B cell (primary cell): ENCODE measurements at regions not wholly inside any gene's neighbourhood (a gene's known extent, or its start where the extent isn't known, plus 50 kb on each side); places are given as distances from the start of the nearest gene placed in this dataset.

ENCODE experiments used
- ATAC-seq: fragments of 200-7000 bp; cut with Tn5 transposase; one replicate; pipeline ENCODE4 v1.10.0; 2021; ENCODE audit warnings: low read depth, mild to moderate bottlenecking, moderate number of reproducible peaks, moderate library complexity
- CTCF ChIA-PET: fragments of 350-600 bp; sonication (Branson Sonifier 250); formaldehyde crosslinking; loops from one replicate; lab custom pipeline; 2021; ENCODE audit warnings: antibody characterized with exemption, inconsistent platforms; lab: Charles Lee
- POLR2A ChIA-PET: fragments of 350-600 bp; sonication (Branson Sonifier 250); formaldehyde crosslinking; loops from one replicate; lab custom pipeline; 2021; ENCODE audit warnings: antibody characterized with exemption; lab: Charles Lee
- DNase-seq: peaks from one replicate; pipeline ENCODE4 v3.0.0; 2013
- H2AFZ ChIP-seq: 2 replicates; pipeline ENCODE4 v1.6.1; 2012; ENCODE audit warnings: mild to moderate bottlenecking, low read depth, low read length; ENCODE audit not compliant: insufficient read depth, poor library complexity, severe bottlenecking
- H3K27ac ChIP-seq, 2 donors: 1 replicate in 1 of 2; 2 replicates in 1 of 2; pipeline ENCODE4 v1.5.1; 2012 to 2013; ENCODE audit warnings: low read length in 2 of 2, mild to moderate bottlenecking in 2 of 2, moderate library complexity in 1 of 2
- H3K27me3 ChIP-seq, 4 experiments: fragments of 200-600 bp in 1 of 4; sonication (generic) in 1 of 4; replicated peaks in 1 of 4; 1 replicate in 2 of 4; 2 replicates in 2 of 4; pipeline versions ENCODE4 v1.6.1 to v1.7.0; 2013 to 2016; ENCODE audit warnings: low read length in 3 of 4, mild to moderate bottlenecking in 2 of 4, mixed read lengths in 1 of 4, moderate library complexity in 1 of 4; ENCODE audit not compliant: insufficient read depth in 4 of 4, control insufficient read depth in 3 of 4; ENCODE audit errors: control extremely low read depth in 1 of 4
- H3K36me3 ChIP-seq, 2 experiments: replicated peaks in 1 of 2; 1 replicate in 1 of 2; 2 replicates in 1 of 2; pipeline versions ENCODE4 v1.6.1 to v1.7.1; 2013; ENCODE audit warnings: low read length in 1 of 2; ENCODE audit not compliant: insufficient read depth in 2 of 2, control insufficient read depth in 1 of 2; ENCODE audit errors: control extremely low read depth in 1 of 2, extremely low read depth in 1 of 2
- H3K4me1 ChIP-seq, 2 donors: fragments of 200-600 bp in 1 of 2; sonication (generic) in 1 of 2; 1 replicate in 1 of 2; 2 replicates in 1 of 2; pipeline versions ENCODE4 v1.5.1 to v1.6.1; 2013 to 2017; ENCODE audit warnings: low read length in 2 of 2; ENCODE audit not compliant: control insufficient read depth in 2 of 2, insufficient read depth in 2 of 2
- H3K4me2 ChIP-seq: replicated peaks from 2 replicates; pipeline ENCODE3; 2012; ENCODE audit warnings: mild to moderate bottlenecking, low read depth, low read length; ENCODE audit not compliant: poor library complexity, severe bottlenecking
- H3K4me3 ChIP-seq, 5 experiments: fragments of 200-600 bp in 1 of 5; sonication (generic) in 1 of 5; 1 replicate in 3 of 5; 2 replicates in 2 of 5; pipeline versions ENCODE4 v1.5.1 to v1.7.0; 2011 to 2016; ENCODE audit warnings: low read length in 4 of 5, mild to moderate bottlenecking in 4 of 5, low read depth in 2 of 5, control low read depth in 1 of 5, moderate library complexity in 1 of 5; ENCODE audit not compliant: insufficient read depth in 1 of 5; ENCODE audit errors: control extremely low read depth in 1 of 5, extremely low read depth in 1 of 5
- H3K79me2 ChIP-seq: fragments of 200-600 bp; sonication (generic); one replicate; pipeline ENCODE4 v1.6.0; 2016; ENCODE audit warnings: low read length; ENCODE audit not compliant: control insufficient read depth, insufficient read depth
- H3K9ac ChIP-seq: fragments of 200-600 bp; sonication (generic); 2 replicates; pipeline ENCODE4 v1.6.1; 2017; ENCODE audit warnings: mild to moderate bottlenecking, low read length, moderate library complexity
- H3K9me3 ChIP-seq, 3 donors: one replicate each; pipeline versions ENCODE4 v1.6.1 to v1.7.1; 2013; ENCODE audit warnings: low read length in 2 of 3; ENCODE audit not compliant: control insufficient read depth in 2 of 3, insufficient read depth in 1 of 3; ENCODE audit errors: control extremely low read depth in 1 of 3
- H4K20me1 ChIP-seq: 2 replicates; pipeline ENCODE4 v1.6.0; 2012; ENCODE audit warnings: mild to moderate bottlenecking, low read length; ENCODE audit not compliant: insufficient read depth, control insufficient read depth, poor library complexity, severe bottlenecking
- H3K27ac Mint-ChIP-seq: one replicate; pipeline ENCODE4 v1.8.0; 2021; ENCODE audit warnings: mixed read lengths
- H3K27me3 Mint-ChIP-seq: one replicate; pipeline ENCODE4 v1.8.0; 2021; ENCODE audit warnings: mixed read lengths
- H3K4me1 Mint-ChIP-seq: one replicate; pipeline ENCODE4 v1.8.0; 2021; ENCODE audit warnings: mixed read lengths
- H3K4me3 Mint-ChIP-seq: one replicate; pipeline ENCODE4 v1.8.0; 2021; ENCODE audit warnings: mixed read lengths
- H3K9me3 Mint-ChIP-seq: one replicate; pipeline ENCODE4 v1.8.0; 2022; ENCODE audit warnings: mixed read lengths; ENCODE audit not compliant: insufficient read depth
- CTCF ChIP-seq: fragments of 200-600 bp; IDR thresholded peaks from one replicate; pipeline ENCODE4 v1.8.0; 2022; ENCODE audit warnings: antibody characterized with exemption, mild to moderate bottlenecking
- EZH2 ChIP-seq: IDR thresholded peaks from 2 replicates; pipeline ENCODE4 v1.6.1; 2012; ENCODE audit warnings: borderline replicate concordance, low read depth, mild to moderate bottlenecking, moderate library complexity, low read length; ENCODE audit not compliant: insufficient read depth, poor library complexity, severe bottlenecking
- WGBS: methylation state at CpG from one replicate; pipeline ENCODE4 v1.1.5; 2013; ENCODE audit warnings: missing lambda C conversion rate; ENCODE audit not compliant: insufficient coverage; 5-methylcytosine and 5-hydroxymethylcytosine counted together
- intact Hi-C: fragments of 100-400 bp; cut with micrococcal nuclease; formaldehyde crosslinking; loops from one replicate; pipeline ENCODE4 v1.10.0; 2022

GRCh38 chr5:39675676-39676075 lies 250.9 kb upstream of the DAB2 start:
- Histone ChIP-seq H3K79me2 (no peaks in the 10 kb centered on the region), H4K20me1 (no peaks in the 10 kb centered on the region), H2AFZ (no peak overlapping the region), H3K4me2 (no peak overlapping the region), H3K9ac (no peak overlapping the region), H3K27ac (no peak overlapping the region), H3K36me3 (no peaks in the 10 kb centered on the region), H3K4me3 (no peak overlapping the region), H3K4me1 (no peaks in the 10 kb centered on the region), H3K9me3 (no peaks in the 10 kb centered on the region), H3K27me3 (no peaks in the 10 kb centered on the region)
- ChIA-PET CTCF (no interaction called here), POLR2A (no interaction called here)
- no peaks in the 10 kb centered on the region for H3K9me3 Mint-ChIP-seq
- no peak overlapping the region for H3K27ac Mint-ChIP-seq
- no peak for ATAC-seq
- H3K27me3 Mint-ChIP-seq = peaks cover 3% of the 10 kb centered on the region
- no CpG with 5 or more reads among the region's 2 CpGs for WGBS
- H3K4me1 Mint-ChIP-seq = no peaks in the 10 kb centered on the region
- H3K4me3 Mint-ChIP-seq = no peak overlapping the region
- no peak for DNase-seq
- intact Hi-C loops = no loop called here
- TF ChIP-seq EZH2 (no peak), CTCF (no peak)

GRCh38 chr5:39674209-39675082 lies 249.7 kb upstream of the DAB2 start:
- no peaks in the 10 kb centered on the region for H3K36me3 ChIP-seq
- no peaks in the 10 kb centered on the region for H3K4me1 ChIP-seq
- H3K4me2 ChIP-seq = no peak overlapping the region
- no peaks in the 10 kb centered on the region for H3K9me3 ChIP-seq
- H3K79me2 ChIP-seq = no peaks in the 10 kb centered on the region
- Mint-ChIP-seq H3K9me3 (no peaks in the 10 kb centered on the region), H3K27ac (no peak overlapping the region), H3K4me1 (no peaks in the 10 kb centered on the region), H3K27me3 (peaks cover 3% of the 10 kb centered on the region), H3K4me3 (no peak overlapping the region)
- WGBS = no CpG with 5 or more reads among the region's 2 CpGs
- ChIA-PET CTCF (no interaction called here), POLR2A (no interaction called here)
- no peak overlapping the region for H3K27ac ChIP-seq
- intact Hi-C loops = no loop called here
- ATAC-seq = no peak
- H2AFZ ChIP-seq = no peak overlapping the region
- no peak overlapping the region for H3K9ac ChIP-seq
- TF ChIP-seq EZH2 (no peak), CTCF (no peak)
- DNase-seq = no peak
- no peak overlapping the region for H3K4me3 ChIP-seq
- H3K27me3 ChIP-seq = no peaks in the 10 kb centered on the region
- no peaks in the 10 kb centered on the region for H4K20me1 ChIP-seq
